T-helper 1 cell (primary cell): ENCODE measurements at regions not wholly inside any gene's neighbourhood (a gene's known extent, or its start where the extent isn't known, plus 50 kb on each side); places are given as distances from the start of the nearest gene placed in this dataset.

Experiments used
- DNase-seq, 5 donors: peaks; one replicate each; pipeline ENCODE4 v3.0.0-alpha.2; 2012 to 2020

- DNase-seq, result no peak
These were observed 717.0 kb upstream of the WWC1 start for GRCh38 chr5:167574464-167574863.

GRCh38 chr5:167575330-167575729 is 716.1 kb upstream of the WWC1 start:
- no peak for DNase-seq

GRCh38 chr5:167576126-167576525 is 715.3 kb upstream of the WWC1 start:
- no peak for DNase-seq

GRCh38 chr5:167576897-167577296 is 714.5 kb upstream of the WWC1 start:
- DNase-seq, result no peak

- no peak for DNase-seq
These were observed 713.8 kb upstream of the WWC1 start for GRCh38 chr5:167577616-167578015.

- no peak for DNase-seq
These were observed 712.3 kb upstream of the WWC1 start for GRCh38 chr5:167578977-167579692.

- DNase-seq, result no peak
These were observed 711.8 kb upstream of the WWC1 start for GRCh38 chr5:167579693-167580055.

GRCh38 chr5:167580608-167581007 is 710.8 kb upstream of the WWC1 start:
- no peak for DNase-seq

GRCh38 chr5:167582283-167582682 is 709.2 kb upstream of the WWC1 start:
- DNase-seq, result no peak

GRCh38 chr5:167582886-167583285 is 708.6 kb upstream of the WWC1 start:
- no peak for DNase-seq

- no peak for DNase-seq
These were observed 706.3 kb upstream of the WWC1 start for GRCh38 chr5:167585184-167585583.

- no peak for DNase-seq
These were observed 703.5 kb upstream of the WWC1 start for GRCh38 chr5:167587772-167588437.

GRCh38 chr5:167592114-167592513 is 699.3 kb upstream of the WWC1 start:
- DNase-seq, result no peak

- no peak for DNase-seq
These were observed 698.0 kb upstream of the WWC1 start for GRCh38 chr5:167593329-167594060.

- no peak for DNase-seq
These were observed 697.4 kb upstream of the WWC1 start for GRCh38 chr5:167594061-167594435.

GRCh38 chr5:167594750-167595149 is 696.7 kb upstream of the WWC1 start:
- no peak for DNase-seq

GRCh38 chr5:167595196-167595595 is 696.2 kb upstream of the WWC1 start:
- no peak for DNase-seq

GRCh38 chr5:167598166-167598565 is 693.3 kb upstream of the WWC1 start:
- DNase-seq, result no peak

- DNase-seq, result no peak
These were observed 689.4 kb upstream of the WWC1 start for GRCh38 chr5:167602067-167602466.

GRCh38 chr5:167603135-167603534 is 688.3 kb upstream of the WWC1 start:
- DNase-seq, result no peak

GRCh38 chr5:167608390-167609272 is 682.8 kb upstream of the WWC1 start:
- DNase-seq, result no peak

GRCh38 chr5:167614294-167615021 is 677.0 kb upstream of the WWC1 start:
- DNase-seq, result no peak
